ENCODE measurements at regions not wholly inside any gene's neighbourhood (a gene's known extent, or its start where the extent isn't known, plus 50 kb on each side); places are given as distances from the start of the nearest gene placed in this dataset.

GRCh38 chr15:66634540-66634939, 67.5 kb upstream of the SMAD6 start:
- H3K79me1 ChIP-seq (ENCODE audit: low read depth, low read length), result no peaks in the 10 kb centered on the region
- no peak for DNase-seq (ENCODE audit: low read depth in 1 of 2, low spot score in 2 of 2)
- TF ChIP-seq POLR2A (IDR thresholded peaks at IDR 0.05; ENCODE audit: control extremely low read depth in 1 of 2, low read depth in 2 of 2, low read length in 2 of 2) (no peak), EP300 (IDR thresholded peaks at IDR 0.05; ENCODE audit: borderline replicate concordance in 1 of 2, low read depth in 2 of 2, low read length in 2 of 2) (no peak), BACH1 (IDR thresholded peaks at IDR 0.05; ENCODE audit: low read length) (no peak), RBBP5 (IDR thresholded peaks at IDR 0.05; ENCODE audit: borderline replicate concordance, low read depth, low read length) (no peak), BRCA1 (IDR thresholded peaks at IDR 0.05; ENCODE audit: low read depth, low read length) (no peak)

More at GRCh38 chr15:66634540-66634939, 67.5 kb upstream of the SMAD6 start:
- H2AK5ac ChIP-seq (ENCODE audit: low read depth, low read length), result no peak overlapping the region
- 42% methylated on average over 5 of the region's 5 CpGs; no CpG with 5 or more reads in 1 of the 2 experiments for WGBS, 2 experiments (ENCODE audit: extremely low coverage in 1 of 2, insufficient coverage in 1 of 2, insufficient read length in 1 of 2, insufficient replicate concordance in 2 of 2, low coverage in 1 of 2, low lambda C conversion rate in 2 of 2, missing lambda C conversion rate in 1 of 2)
- no peak overlapping the region for H4K8ac ChIP-seq (ENCODE audit: extremely low read depth, insufficient read depth, low read length)
- no peak overlapping the region for H3K4me2 ChIP-seq (ENCODE audit: insufficient read depth in 1 of 2, low read depth in 2 of 2, low read length in 2 of 2)
- peaks cover 3 to 19% (median 11%) of the 10 kb centered on the region in 4 experiments for H3K4me1 ChIP-seq (replicated peaks in 1 of 4; ENCODE audit: control insufficient read depth in 3 of 4, insufficient read depth in 4 of 4, low read length in 3 of 4)
- H3K23ac ChIP-seq (ENCODE audit: insufficient read length), result no peak overlapping the region
- H3K9me3 ChIP-seq (ENCODE audit: insufficient read depth in 2 of 2, low read depth in 1 of 2, low read length in 1 of 2), result no peaks in the 10 kb centered on the region
- ChIA-PET CTCF (ENCODE audit: partially characterized antibody) (interaction anchor here (0.8 to 7.2 kb wide), 12 partner anchors 12 to 230 kb away, joined by 3 to 45 read pairs (median 4); no protein-coding TSS in a partner anchor), POLR2A (ENCODE audit: partially characterized antibody) (interaction anchor here (1.5 to 2.6 kb wide), 3 partner anchors 12 to 16 kb away, joined by 5 to 8 read pairs (median 5); no protein-coding TSS in a partner anchor)
- H3K18ac ChIP-seq (ENCODE audit: extremely low read depth, low read length), result peak overlapping the region; percentile 68; the same call in 1 of the 2 replicates
- no peaks in the 10 kb centered on the region for H3K79me2 ChIP-seq (ENCODE audit: control insufficient read depth in 1 of 2, insufficient read depth in 2 of 2, low read length in 2 of 2)
- no peaks in the 10 kb centered on the region for H3K36me3 ChIP-seq (ENCODE audit: control insufficient read depth in 2 of 4, insufficient read depth in 4 of 4, low read length in 3 of 4)
- no peak overlapping the region; the same call in 1 of the 2 replicates for H2BK20ac ChIP-seq (ENCODE audit: low read length)
- peak overlapping the region; percentile 81; the same call in 1 of the 2 replicates for H2BK15ac ChIP-seq (ENCODE audit: low read length)
- H3K9ac ChIP-seq (replicated peaks in 1 of 4; ENCODE audit: extremely low read depth in 1 of 4, low read depth in 3 of 4, low read length in 3 of 4), result no peak overlapping the region
- no peaks in the 10 kb centered on the region for H4K20me1 ChIP-seq (replicated peaks in 1 of 2; ENCODE audit: control insufficient read depth in 1 of 2, insufficient read depth in 2 of 2, low read length in 2 of 2)
- H2BK5ac ChIP-seq (ENCODE audit: low read depth, low read length), result no peak overlapping the region
- FAIRE-seq, result no peak
- no peaks in the 10 kb centered on the region for H3K27me3 ChIP-seq (replicated peaks in 1 of 4; ENCODE audit: control insufficient read depth in 3 of 4, extremely low read depth in 1 of 4, insufficient read depth in 3 of 4, low read length in 3 of 4)
- H2BK12ac ChIP-seq (ENCODE audit: low read depth, low read length), result 0 out of 2 replicates have a peak overlapping the region, but pooled peaks have one; percentile 5
- no peak overlapping the region for H2AFZ ChIP-seq (ENCODE audit: low read length)
- H4K91ac ChIP-seq (replicated peaks; ENCODE audit: insufficient read length, low read length), result no peak overlapping the region
- no peak overlapping the region for H3K56ac ChIP-seq (replicated peaks; ENCODE audit: insufficient read length, low read depth, low read length)
- no peak overlapping the region for H2BK120ac ChIP-seq (replicated peaks; ENCODE audit: low read depth, low read length)
- no peak overlapping the region for H3K14ac ChIP-seq (ENCODE audit: insufficient read length)
- H3K27ac ChIP-seq (ENCODE audit: low read depth, low read length), result no peak overlapping the region
- no peak overlapping the region for H4K5ac ChIP-seq (ENCODE audit: insufficient read length, low read depth, low read length)
- no peak overlapping the region for H3K4ac ChIP-seq (replicated peaks; ENCODE audit: insufficient read length, low read depth, low read length)
- no peak overlapping the region for H3K4me3 ChIP-seq (ENCODE audit: extremely low read depth in 1 of 4, insufficient read depth in 2 of 4, low read depth in 3 of 4, low read length in 4 of 4)
- no peaks in the 10 kb centered on the region for H3K23me2 ChIP-seq (ENCODE audit: low read depth, low read length)
